HG03571 (cell line): ENCODE measurements at regions not wholly inside any gene's neighbourhood (a gene's known extent, or its start where the extent isn't known, plus 50 kb on each side); places are given as distances from the start of the nearest gene placed in this dataset.

Source experiments
- ATAC-seq: cut with Tn5 transposase; IDR thresholded peaks from one replicate; pipeline ENCODE4 v1.9.1; 2021; ENCODE audit not compliant: unreplicated experiment

DNA sequence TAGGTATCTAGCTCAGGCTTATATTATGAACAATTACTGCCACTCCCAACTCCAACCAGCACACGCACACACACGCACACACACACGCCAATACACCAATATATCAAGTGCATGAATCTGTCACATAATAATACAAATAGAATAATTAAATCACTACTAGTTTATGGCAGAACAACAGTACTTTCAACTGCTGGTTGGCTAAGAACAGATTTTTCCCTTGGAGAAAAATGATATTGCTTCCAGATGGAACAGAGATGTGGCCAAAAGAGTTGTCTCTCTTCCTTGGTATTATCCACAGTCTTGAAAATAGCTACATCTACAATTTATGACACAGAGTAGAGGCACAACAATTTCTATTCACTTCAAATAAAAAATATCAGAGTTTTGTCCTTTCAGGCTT, 538.3 kb upstream of the FAT3 start:
- ATAC-seq = no peak

DNA sequence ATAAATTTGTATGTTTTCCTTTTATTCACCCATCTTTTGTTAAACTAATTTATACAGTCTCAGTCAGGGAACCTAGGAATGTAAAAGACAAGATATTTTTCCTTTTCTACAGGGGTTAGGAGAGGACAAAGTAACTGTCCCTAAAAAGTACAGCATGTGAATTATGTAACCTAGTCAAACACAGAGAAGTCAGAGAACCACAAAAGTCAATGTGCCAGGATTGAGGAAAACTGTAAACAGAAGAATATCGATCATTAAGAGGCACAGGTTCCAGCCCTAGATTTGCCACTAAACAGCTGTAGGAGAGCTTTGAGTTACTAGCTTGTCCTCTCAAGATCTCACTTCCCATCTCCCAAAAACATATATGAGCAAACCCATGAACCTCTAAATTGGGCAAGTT, 550.9 kb upstream of the FAT3 start:
- no peak for ATAC-seq

DNA sequence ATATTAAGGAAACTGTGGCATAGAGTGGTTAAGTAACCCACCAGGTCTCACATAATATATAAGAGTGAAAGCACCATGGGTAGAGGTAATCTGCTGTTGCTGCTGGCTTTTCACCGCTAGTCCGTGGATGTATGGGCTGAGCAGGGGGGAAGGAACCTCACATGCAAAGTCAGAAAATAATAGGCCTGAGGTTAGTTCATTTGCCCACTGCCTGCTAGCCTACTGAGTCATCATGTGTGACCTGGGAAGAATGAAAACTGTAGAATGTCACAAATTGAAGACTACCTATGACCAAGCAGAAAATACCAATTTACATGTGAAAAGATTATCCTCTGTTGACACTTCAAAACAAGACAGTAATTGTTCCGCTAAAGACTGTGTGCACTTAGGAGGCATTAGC, 560.1 kb upstream of the FAT3 start:
- no peak for ATAC-seq

DNA sequence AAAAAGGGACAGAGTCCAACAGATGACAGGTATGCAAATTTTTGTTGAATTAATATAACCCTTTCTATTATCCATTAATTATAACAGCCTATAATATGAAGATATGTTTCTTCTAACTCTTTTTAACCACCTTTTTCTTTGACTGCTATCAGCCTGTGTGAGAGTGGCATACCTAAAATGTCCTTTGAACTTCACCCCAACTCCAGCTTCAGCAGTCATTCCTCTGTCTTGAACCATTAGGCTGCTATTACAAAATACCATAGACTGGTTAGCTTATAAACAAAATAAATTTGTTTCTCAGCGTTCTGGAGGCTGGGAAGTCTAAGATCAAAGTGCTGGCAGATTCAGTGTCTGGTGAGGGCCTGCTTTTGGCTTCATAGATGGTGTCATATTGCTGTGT, 564.6 kb upstream of the FAT3 start:
- no peak for ATAC-seq

DNA sequence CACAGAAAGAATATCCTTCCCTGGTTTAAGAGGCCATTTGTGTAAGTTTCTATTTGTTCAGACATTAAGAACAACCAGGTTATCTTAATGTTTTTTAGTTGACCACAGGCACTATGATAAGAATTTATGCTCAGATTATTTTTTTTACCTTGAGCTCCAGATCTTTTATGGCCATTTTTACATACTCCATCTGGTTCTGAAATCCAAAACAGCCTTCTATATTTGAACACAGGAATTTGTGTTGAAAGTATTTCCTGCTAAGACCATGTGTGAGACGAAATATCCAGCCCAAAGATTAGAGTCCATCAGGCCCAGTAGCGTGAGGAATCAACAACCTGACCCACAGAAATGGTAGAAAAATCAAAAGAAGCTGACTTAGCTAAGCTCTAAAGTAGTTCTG, 569.9 kb upstream of the FAT3 start:
- no peak for ATAC-seq

DNA sequence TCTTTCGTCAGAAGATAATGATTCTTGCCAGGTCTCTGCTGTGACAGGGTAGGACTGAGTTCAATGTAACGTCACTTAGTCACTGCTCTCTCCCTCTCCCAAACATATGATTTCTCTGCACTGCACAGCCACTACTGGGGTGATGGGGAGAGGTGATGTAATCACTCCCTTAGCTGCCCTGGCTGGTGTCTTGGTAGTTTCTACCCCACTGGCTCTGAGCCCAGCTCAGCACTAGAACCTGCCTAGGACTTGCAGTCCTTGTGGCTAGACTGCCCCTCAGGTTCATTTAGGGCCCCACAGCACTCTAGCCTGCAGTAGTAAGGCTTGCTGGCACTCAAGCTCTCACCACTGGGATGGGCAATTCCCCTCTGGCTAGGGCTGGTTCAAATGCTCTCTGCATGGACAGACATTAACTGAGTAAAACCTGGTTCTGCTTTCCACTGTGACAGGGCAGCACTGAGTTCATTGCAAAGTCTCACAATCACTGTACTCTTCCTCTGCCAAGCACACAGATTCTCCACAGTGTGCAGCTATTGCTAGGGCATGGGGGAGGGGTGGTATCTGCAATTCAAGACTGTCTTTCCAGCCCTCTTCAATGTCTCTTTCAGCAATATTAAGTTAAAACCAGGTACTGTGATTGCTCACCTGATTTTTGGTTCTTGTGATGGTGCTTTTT, 571.4 kb upstream of the FAT3 start:
- no peak for ATAC-seq

DNA sequence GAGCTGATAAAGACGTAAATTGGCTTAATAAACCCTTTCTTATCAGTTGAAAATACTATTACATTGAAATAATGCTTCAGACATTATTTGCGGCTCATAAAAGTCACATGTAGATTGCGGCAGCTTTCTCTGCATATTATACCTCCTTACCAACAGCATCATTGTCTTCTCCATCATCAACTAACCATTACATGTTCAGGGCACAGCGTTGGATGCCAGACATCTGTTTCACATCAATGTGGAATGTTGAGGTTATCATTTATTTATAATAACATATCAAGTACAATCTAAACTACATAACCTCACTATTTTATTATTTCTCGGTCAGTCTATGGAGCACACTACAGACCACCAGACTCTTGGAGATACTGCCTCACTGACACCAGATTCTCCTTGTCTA, 573.8 kb upstream of the FAT3 start:
- ATAC-seq = no peak

DNA sequence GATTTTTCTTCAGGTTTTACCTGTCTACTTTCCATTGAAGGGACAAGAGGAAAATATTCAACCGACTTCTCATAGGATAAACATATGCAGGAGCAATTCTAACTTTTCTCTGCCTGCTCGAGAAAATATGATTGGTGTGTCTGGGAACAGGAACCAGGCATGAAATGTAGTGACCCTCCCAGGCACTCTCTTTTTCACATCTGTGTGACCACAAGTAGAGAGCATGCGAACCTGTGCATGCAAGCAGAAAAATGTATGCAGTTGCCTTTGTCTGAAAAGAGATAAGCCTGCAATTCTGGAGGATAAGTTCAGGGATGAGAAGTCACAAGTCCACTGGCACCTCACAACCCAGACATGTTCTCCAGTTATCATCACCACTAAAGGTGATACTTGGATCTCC, 583.5 kb upstream of the FAT3 start:
- ATAC-seq = no peak

DNA sequence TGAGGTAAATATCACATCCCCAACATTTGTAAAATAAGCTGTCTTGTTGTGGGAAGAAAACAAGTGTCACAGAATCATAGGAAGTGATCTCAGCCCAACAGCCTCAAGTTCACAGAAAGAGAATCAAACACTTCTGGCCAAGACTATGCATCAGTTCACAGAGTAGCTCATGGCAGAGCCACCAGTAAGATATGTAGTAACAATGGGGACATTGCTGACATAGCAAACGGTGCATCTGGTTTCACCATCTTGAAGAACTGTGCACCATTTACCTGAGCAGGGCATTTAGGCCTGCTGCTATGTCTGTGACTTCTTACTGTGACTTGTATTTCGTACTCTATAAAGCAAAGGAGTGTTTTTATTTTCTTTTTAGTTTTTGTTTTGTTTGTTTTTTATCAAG, 585.3 kb upstream of the FAT3 start:
- ATAC-seq = no peak

DNA sequence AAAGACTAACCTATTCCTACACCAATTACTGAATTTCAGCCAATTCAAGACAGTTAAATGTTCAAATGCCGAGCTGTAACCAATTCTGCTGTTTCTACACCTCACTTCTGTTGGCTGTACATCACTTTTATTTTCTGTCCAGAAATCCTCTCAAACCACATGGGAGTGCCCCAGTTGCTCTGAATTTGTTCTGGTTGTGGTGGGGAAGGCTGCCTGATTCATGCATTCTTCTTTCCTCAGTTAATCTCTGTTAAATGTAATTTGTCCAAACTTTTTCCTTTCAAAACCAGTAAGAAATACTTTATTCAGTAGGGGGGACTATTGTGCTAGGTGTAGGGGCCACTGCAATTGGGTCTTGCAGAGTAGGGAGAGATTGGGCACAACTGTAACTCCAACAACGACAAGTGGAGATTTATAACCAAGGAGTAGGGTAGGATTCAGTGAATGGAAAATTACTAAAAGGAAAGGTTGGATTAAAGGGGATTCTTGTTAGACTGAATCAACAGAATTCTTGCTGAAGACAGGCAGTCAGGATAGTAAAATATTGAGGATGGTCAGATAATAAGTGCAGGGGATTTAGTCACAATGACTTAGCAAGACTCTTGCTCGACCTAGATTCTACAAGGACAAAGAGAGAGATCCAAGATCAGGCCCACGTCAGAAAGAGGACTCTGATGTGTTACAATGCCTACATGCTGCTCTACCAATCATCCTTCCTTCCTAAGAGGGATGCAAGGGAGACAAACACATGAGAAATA, 593.5 kb upstream of the FAT3 start:
- no peak for ATAC-seq

DNA sequence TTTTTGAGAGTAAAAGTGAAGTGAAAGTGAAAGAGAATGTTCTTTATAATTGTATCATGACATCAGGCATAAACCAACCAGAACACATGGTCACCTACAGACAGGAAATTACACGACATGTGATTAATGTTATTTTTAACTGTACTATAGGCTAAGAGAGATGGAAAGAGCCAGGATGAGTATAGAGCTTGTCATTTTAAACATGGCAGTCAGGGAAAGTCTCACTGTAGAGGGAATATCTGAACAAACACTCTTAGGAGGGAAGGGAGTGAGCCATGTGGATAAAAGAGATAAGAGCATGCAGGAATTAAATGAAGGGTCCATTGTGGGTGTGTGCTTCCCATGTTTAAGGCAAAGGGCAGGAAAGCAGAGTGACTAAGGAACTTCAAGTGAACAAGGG, 599.1 kb upstream of the FAT3 start:
- no peak for ATAC-seq

DNA sequence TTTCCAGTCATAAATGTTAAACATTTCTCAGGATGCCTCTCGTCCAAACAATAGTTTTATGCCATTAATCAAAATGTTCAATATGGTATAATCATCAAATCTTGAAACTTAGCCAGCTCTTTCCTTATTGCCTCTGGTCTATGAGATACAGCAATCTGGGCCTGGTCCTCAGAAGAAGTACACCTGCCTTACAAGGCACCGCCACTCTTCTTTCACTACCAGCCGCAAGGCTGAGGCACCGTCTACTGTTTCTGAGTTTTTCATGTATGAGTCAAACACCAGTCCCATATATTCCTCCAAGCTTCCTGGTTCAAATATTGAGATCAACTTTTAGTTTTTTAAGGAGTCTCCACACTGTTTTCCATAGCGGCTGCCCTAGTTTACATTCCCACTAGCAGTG, 600.6 kb upstream of the FAT3 start:
- ATAC-seq = no peak

DNA sequence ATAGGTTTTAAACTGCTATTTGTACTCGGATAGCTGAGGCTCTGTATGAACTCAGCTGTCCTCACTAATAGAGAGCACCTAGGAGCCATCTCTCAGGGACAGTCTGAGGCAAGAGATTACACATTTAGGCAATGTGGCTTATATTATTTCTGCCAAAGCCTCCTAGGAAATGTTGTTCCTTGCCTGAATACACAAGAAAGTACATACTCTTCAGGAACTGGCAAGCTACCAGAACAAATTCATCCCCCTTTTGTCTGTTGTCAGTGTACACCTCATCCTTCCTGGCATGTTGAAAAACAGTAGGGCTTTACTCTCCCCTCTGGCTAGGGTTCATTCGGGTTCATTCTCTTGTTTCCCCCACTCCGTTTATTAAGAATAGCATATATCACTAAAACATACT, 615.9 kb upstream of the FAT3 start:
- ATAC-seq = no peak

DNA sequence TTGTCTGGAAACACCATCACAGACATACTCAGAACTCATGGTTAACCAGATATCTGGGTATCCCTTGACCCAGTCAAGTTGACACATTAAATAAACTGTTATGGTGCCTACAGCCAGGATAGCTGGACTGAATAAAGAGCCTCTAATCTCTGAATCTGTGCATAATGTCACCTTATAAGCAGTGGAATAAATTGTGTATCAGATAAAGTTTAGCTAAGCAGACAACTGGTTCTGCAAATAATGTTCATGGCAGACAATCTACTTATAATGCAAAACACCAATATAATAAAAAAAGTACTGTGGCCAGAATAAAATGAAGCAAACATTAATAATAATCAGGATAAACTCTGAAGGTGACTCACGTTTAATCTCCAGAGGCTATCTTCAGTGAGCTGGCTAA, 628.5 kb upstream of the FAT3 start:
- ATAC-seq = no peak

DNA sequence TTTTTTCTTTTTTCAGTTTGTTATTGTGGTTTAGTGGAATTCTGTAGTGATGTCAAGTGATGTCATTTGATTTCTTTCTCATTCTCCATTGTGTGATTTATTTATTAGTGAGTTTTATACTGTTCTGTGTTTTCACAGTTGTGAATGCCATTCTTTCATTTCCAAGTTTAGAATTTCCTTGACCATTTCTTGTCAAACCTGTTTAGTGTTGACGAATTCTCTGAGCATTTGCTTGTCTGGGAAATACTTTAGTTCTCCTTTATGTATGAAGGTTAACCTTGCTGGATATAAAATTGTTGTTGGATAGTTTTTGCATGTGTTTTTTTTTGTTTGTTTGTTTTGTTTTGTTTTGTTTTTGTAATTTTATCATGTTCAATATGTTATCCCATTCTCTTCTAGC, 633.6 kb upstream of the FAT3 start:
- ATAC-seq = no peak

DNA sequence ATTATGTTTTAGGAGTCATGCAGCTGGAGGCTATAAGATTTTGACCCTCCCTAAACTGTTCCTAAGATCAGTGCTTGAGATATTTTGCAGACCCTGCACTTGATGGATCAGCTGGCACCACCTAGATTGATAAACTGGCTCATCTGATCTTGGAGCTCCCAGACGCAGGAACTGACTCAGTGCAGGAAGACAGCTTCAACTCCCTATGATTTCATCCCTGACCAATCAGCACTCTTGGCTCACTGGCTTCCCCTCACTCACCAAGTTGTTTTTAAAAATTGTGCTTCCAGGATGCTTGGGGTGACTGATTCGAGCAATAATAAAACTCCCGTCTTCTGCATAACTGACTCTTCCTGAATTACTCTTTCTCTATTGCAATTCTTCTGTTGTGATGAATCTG, 637.5 kb upstream of the FAT3 start:
- ATAC-seq = no peak

DNA sequence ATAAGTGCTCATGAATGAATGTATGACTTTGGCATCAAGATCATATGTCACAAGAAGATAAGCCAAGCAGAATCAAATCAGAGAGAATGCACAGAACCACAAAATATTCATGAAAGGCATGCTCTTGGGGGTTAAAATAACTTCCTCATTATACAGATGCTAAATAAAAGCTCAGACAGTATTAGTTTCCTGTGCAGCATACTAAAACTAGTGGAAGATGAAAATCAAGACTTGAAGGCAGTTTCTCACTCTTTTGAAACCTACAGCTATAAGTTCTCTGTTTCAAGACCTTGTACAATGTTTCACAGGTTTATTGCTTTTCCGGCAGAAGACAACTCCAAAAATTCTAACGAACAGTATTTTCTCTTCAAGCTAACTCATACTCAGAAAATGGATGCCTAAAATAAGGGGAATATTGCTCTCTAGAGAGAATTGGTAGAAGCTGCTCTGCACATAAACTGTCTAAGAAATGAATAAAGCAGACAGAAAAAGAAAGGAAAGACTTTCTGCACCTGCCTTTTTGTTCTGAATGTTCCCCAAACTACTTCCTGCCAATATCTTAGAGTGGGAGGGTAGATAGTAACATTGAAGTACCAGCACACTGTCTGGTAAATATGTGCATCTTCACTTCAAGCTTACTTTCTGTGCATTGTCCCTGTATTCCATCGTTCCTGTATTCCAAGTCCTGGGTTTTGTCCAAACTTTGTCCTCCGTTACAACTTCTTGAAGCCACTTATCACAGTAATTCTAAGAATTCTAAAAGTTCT, 639.4 kb upstream of the FAT3 start:
- ATAC-seq = no peak

DNA sequence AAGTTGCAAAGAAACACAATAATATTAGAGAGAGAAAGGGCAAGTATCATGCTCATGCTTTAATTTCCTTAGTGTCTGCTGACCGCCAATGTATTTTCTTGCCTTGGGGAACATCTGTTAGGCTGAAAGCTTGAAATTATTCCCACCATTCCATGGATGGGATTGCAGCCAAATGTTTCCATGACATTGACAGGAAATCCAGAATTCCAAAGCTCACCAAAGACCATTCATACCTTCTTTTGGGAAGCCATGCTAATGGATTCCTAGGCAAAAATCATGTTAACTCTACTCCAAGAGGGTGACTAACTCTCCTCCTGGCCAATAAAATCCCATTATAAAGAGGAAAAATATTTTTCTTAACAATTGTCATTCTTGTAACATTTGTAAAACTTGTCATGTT, 661.4 kb upstream of the FAT3 start:
- no peak for ATAC-seq

DNA sequence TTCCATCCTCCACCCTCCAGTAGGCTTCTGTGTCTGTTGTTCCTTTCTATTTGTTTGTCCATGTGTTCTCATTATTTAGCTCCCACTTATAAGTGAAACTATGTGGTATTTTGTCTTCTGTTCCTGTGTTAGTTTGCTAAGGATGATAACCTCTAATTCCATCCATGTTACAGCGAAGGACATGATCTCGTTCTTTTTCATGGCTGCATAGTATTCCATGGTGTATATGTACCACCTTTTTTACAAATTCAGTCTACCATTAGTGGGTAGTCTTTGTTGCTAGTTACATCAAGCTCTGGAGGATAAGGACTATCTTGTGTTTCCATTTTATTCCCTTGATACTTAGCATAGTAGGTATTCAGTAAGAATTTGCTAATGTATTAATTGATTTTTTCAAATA, 664.2 kb upstream of the FAT3 start:
- ATAC-seq = no peak

DNA sequence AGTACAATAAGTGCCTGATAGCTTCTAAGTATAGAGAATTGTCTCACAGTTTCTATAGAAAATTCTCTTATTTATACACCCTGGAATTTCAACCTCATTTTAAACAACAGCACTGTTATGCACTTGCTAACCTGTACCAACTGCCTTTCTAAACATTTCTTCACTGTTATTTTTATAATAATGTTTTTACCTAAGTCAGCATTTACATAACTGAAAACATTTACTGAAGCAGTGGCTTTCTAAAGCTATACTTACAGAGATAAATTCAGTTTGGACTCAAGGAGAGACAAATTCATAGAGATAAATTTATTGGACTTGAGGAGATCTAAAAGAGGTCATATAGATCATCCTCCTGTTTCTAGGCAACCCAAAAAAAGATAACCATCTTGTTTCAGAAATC, 686.6 kb upstream of the FAT3 start:
- ATAC-seq = no peak

DNA sequence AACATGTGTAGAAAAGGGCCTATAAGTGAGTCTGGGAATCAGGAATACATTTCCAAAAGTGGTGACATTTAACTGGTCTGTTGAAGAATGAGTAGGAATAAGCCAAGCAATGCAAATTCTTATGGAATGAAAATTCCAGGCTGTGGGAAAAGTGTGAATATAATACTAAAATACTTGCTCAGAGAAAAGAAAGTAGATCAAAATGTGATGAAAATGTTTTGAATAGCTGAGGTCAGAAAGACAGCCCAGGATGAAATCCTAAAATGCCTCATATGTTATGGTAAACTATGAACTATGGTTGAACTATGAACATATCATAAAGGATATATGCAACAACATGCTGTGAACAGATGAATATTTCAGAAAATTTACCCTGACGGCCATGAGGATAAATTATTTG, 688.3 kb upstream of the FAT3 start:
- no peak for ATAC-seq

DNA sequence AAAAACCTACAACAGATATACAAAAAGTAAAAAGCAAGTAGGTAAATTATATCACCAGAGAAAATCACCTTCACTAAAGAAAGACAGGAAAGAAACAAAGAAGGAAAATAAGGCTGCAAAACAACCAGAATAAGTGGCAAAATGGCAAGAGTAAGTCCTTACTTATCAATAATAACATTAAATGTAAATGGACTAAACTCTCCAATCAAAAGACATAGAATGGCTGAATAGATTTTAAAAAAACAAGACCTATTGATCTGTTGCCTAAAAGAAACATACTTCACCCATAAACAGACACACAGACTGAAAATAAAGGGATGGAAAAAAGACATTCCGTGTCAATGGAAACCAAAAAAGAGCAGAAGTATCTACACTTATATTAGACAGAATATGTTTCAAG, 695.7 kb upstream of the FAT3 start:
- no peak for ATAC-seq
